CD4-positive, alpha-beta T cell treated with Interleukin-1 beta for 1 hour (primary cell): ENCODE measurements at regions not wholly inside any gene's neighbourhood (a gene's known extent, or its start where the extent isn't known, plus 50 kb on each side); places are given as distances from the start of the nearest gene placed in this dataset.
"Not testable (repeated sequence)": the region's sequence is repeated elsewhere in the genome, so short reads cannot be mapped to it uniquely, and the experiment has no call there.

Source experiments
- DNase-seq, 2 donors: peaks; one replicate each; pipeline ENCODE4 v3.0.0-alpha.2; 2020 to 2022

GRCh38 chr19:30281906-30282305 is 90.3 kb upstream of the ZNF536 start:
- DNase-seq: no peak

GRCh38 chr19:30283556-30283955 is 88.6 kb upstream of the ZNF536 start:
- DNase-seq: no peak

GRCh38 chr19:30284209-30284608 is 88.0 kb upstream of the ZNF536 start:
- DNase-seq: no peak

- DNase-seq: no peak
Measured at GRCh38 chr19:30284885-30285284, 87.3 kb upstream of the ZNF536 start.

- no peak for DNase-seq
Measured at GRCh38 chr19:30286378-30286777, 85.8 kb upstream of the ZNF536 start.

- no peak for DNase-seq
Measured at GRCh38 chr19:30287259-30287658, 84.9 kb upstream of the ZNF536 start.

GRCh38 chr19:30287973-30288372 is 84.2 kb upstream of the ZNF536 start:
- no peak for DNase-seq

- no peak for DNase-seq
Measured at GRCh38 chr19:30288911-30289310, 83.3 kb upstream of the ZNF536 start.

GRCh38 chr19:30289336-30289735 is 82.8 kb upstream of the ZNF536 start:
- no peak for DNase-seq

- DNase-seq: not testable (repeated sequence)
Measured at GRCh38 chr19:30290805-30291204, 81.4 kb upstream of the ZNF536 start.

- no peak for DNase-seq
Measured at GRCh38 chr19:30293051-30293785, 79.0 kb upstream of the ZNF536 start.

- no peak for DNase-seq
Measured at GRCh38 chr19:30297969-30298368, 74.2 kb upstream of the ZNF536 start.

GRCh38 chr19:30303131-30303654 is 69.0 kb upstream of the ZNF536 start:
- no peak for DNase-seq

GRCh38 chr19:30304540-30304939 is 67.6 kb upstream of the ZNF536 start:
- DNase-seq: no peak

- no peak for DNase-seq
Measured at GRCh38 chr19:30305346-30306060, 66.7 kb upstream of the ZNF536 start.

GRCh38 chr19:30307191-30307974 is 64.8 kb upstream of the ZNF536 start:
- no peak for DNase-seq

GRCh38 chr19:30309176-30309575 is 63.0 kb upstream of the ZNF536 start:
- DNase-seq: no peak

- DNase-seq: no peak
Measured at GRCh38 chr19:30309905-30310601, 62.1 kb upstream of the ZNF536 start.

- no peak for DNase-seq
Measured at GRCh38 chr19:30310602-30311263, 61.5 kb upstream of the ZNF536 start.

- no peak for DNase-seq
Measured at GRCh38 chr19:30311911-30312310, 60.3 kb upstream of the ZNF536 start.

- no peak for DNase-seq
Measured at GRCh38 chr19:30312582-30313352, 59.4 kb upstream of the ZNF536 start.
